ENCODE measurements at regions not wholly inside any gene's neighbourhood (a gene's known extent, or its start where the extent isn't known, plus 50 kb on each side); places are given as distances from the start of the nearest gene placed in this dataset.

DNA sequence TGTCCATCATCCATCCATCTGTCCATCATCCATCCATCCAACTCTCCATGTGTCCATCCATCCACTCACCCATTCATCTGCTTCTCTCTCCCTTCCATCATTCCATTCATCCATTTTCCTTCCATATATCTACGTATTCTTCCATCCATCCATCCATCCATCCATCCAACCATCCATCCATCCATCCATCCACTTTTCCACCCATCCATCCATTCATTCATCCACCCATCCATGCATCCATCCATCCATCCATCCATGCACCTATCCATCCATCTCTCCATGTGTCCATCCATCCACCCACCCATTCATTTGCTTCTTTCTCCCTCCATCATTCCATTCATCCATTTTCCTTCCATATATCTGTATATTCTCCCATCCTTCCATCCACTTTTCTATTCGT, 214.0 kb upstream of the RTL1 start:
- H3K4me3 ChIP-seq, result no peak overlapping the region
- TF ChIP-seq, protein P1, sequence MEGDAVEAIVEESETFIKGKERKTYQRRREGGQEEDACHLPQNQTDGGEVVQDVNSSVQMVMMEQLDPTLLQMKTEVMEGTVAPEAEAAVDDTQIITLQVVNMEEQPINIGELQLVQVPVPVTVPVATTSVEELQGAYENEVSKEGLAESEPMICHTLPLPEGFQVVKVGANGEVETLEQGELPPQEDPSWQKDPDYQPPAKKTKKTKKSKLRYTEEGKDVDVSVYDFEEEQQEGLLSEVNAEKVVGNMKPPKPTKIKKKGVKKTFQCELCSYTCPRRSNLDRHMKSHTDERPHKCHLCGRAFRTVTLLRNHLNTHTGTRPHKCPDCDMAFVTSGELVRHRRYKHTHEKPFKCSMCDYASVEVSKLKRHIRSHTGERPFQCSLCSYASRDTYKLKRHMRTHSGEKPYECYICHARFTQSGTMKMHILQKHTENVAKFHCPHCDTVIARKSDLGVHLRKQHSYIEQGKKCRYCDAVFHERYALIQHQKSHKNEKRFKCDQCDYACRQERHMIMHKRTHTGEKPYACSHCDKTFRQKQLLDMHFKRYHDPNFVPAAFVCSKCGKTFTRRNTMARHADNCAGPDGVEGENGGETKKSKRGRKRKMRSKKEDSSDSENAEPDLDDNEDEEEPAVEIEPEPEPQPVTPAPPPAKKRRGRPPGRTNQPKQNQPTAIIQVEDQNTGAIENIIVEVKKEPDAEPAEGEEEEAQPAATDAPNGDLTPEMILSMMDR (IDR thresholded peaks at IDR 0.05), result no peak
- TF ChIP-seq POLR2A (IDR thresholded peaks at IDR 0.05), result no peak
- H3K9me3 ChIP-seq, result no peaks in the 10 kb centered on the region
- no peaks in the 10 kb centered on the region for H3K4me1 ChIP-seq
- no peaks in the 10 kb centered on the region for H3K36me3 ChIP-seq
- no peaks in the 10 kb centered on the region for H3K27me3 ChIP-seq
- no peak overlapping the region for H3K27ac ChIP-seq
- no peak for DNase-seq

DNA sequence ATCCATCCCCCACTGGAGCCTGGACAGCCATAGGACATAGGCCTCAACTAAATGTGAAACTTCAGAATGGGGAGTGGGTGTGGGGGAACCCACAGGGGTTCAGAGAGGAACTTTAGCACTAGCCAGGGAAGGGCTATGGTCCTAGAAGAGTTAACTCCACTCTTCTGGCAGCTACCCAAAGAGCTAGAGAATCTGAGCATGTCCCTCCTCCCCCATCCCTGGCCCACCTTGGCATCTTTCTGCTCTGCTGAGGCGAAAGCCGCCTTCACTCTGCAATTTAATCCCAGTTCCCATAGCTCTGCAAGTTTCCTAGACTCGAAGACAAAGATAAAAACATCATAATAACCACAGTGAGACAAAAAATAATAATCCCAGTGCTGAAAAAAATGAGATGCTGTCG, 214.7 kb upstream of the RTL1 start:
- Histone ChIP-seq H3K4me3 (no peak overlapping the region), H3K9me3 (no peaks in the 10 kb centered on the region), H3K27me3 (no peaks in the 10 kb centered on the region), H3K27ac (no peak overlapping the region), H3K36me3 (no peaks in the 10 kb centered on the region), H3K4me1 (no peaks in the 10 kb centered on the region)
- DNase-seq, result peak in 1 of 3 donors; percentile 1
- no peak for TF ChIP-seq POLR2A (IDR thresholded peaks at IDR 0.05)
- TF ChIP-seq, protein P1 (IDR thresholded peaks at IDR 0.05), result no peak

DNA sequence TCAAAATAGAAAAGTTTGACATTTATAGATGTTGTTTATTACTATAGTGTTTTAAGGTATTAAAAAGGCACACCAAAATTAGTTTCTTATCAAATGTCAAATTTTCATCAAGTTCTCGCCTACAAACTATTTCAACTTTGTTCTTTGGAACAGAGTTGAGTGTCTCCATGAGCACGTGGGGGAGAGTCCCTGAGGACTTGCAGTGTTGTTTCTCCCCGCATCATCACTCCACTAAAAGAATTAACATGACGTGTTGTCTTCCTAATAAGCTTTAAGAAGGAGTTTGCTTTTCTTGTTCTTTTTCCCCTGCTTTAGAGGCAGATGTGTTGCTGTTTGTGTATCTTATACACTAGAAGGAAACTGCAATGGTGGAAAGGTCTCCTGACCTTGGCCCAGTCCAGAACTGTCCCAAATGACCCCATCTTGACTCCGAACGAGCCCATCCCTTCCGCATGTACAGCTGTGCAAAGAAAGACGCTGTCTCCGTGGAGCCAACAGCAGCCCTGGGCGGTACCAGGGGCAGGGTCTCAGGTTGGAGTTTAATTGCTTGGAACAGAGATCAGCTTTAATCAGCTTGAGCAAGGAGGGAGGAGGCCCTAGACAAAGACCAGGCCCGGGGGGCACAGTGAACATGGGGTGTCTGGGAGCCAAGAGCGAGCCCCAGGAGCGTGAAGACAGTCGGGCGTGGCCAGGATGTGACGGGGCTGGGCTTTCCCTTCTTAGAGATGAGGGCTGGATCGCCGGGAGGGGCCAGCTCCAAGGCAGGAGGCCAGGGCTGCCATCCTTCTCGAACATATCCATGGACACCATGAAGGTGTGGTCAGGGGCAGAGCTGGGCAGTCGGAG, 215.4 kb upstream of the RTL1 start:
- no peak overlapping the region for H3K4me3 ChIP-seq
- H3K36me3 ChIP-seq, result no peaks in the 10 kb centered on the region
- no peaks in the 10 kb centered on the region for H3K4me1 ChIP-seq
- no peak overlapping the region for H3K27ac ChIP-seq
- TF ChIP-seq, protein P1 (IDR thresholded peaks at IDR 0.05), result no peak
- no peak for TF ChIP-seq POLR2A (IDR thresholded peaks at IDR 0.05)
- peak in 2 of 3 donors; percentile 9 to 27 for DNase-seq
- no peaks in the 10 kb centered on the region for H3K9me3 ChIP-seq
- no peaks in the 10 kb centered on the region for H3K27me3 ChIP-seq

DNA sequence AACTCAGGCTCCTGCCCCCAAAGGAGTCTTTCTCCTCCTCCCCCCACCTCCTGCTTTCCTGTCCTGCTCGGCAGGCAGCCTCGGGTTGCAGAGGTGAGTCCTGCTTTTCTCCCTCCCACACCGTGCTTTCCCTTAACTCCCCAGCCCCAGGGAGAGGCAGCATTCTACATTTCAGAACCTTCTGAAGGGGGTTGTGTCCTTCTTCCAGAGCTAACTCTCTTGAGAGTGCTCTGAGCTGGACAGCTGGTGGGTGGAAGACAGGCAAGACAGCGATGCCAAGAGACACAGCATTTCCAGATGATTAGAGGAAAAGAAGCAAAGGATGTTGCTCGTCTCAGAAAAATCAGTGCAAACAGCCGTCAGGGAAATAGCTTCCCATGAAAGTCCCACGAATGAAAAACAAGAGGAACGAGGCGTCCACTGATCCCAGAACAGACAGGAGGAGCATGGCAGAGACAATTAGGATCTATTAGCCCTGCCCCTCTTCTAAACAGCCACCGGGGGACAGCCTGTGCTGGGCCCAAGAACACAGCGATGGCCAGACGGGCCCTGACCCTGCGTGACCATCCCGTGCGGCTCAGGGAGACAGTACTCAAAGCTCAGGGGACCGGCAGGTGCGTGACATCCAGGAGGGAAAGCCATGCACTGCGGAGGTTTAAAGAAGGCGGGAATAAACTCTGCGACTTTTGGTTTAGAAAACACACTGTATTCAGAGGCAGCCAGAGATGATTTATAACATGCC, 216.5 kb upstream of the RTL1 start:
- Histone ChIP-seq H3K9me3 (no peaks in the 10 kb centered on the region), H3K36me3 (no peaks in the 10 kb centered on the region), H3K27ac (peak overlapping the region in 1 of 4 donors; percentile 47), H3K4me3 (peak overlapping the region in 2 of 4 donors; percentile 21 to 25), H3K27me3 (no peaks in the 10 kb centered on the region), H3K4me1 (no peaks in the 10 kb centered on the region)
- DNase-seq, result peak in 2 of 3 donors; percentile 22 to 31
- no peak for TF ChIP-seq POLR2A (IDR thresholded peaks at IDR 0.05)
- TF ChIP-seq, protein P1 (IDR thresholded peaks at IDR 0.05), result no peak

DNA sequence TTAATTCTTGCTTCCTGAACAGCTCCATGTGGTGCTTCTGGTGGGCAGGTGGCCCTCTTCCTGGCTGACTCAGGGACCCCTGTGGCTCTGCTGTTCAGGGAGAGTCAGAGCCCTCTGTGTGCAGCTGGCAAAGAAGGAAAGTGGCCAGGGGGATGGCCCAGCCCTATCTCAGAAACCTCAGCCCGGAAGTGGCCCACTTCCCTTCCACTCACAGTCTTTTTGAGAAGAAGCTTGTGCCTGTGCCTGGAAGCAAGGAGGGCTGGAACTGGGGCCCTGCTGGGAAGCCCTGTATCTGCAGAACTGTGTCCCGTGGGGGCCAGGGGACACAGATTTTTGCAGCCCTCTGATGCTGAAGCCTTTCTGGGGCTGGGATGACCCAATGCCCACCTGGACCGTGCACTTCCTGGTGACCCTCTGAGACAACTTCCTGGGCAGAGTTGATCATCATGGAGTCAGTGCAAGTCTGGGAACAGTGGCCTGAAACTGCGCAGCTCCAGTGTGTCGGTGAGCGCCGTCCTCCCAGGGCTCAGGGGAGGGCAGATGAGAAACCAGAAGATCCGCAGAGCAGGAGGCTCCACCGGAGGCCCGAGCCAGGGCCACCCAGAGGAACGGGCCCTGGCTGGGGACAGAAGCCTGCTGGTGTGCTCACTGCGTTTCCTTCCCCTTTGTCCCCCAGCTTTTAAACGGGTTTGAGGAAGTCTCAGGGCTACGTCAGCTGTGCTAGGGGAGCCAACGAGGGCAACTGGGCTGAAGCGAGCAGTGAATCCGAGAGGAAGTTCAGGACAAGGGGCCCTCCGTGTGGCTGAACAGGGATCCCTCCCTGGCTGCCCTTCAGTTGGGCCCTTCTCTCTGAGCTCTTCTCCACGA, 217.4 kb upstream of the RTL1 start:
- Histone ChIP-seq H3K36me3 (no peaks in the 10 kb centered on the region), H3K4me1 (no peaks in the 10 kb centered on the region), H3K9me3 (no peaks in the 10 kb centered on the region), H3K27me3 (no peaks in the 10 kb centered on the region), H3K4me3 (peak overlapping the region in 3 of 4 donors; percentile 5 to 25 (median 21)), H3K27ac (peak overlapping the region in 3 of 4 donors; percentile 39 to 47 (median 39))
- peak; percentile 32 to 65 (median 43) for DNase-seq
- TF ChIP-seq, protein P1 (IDR thresholded peaks at IDR 0.05), result no peak
- no peak for TF ChIP-seq POLR2A (IDR thresholded peaks at IDR 0.05)
